SU-DHL-6 (cell line): ENCODE measurements at regions not wholly inside any gene's neighbourhood (a gene's known extent, or its start where the extent isn't known, plus 50 kb on each side); places are given as distances from the start of the nearest gene placed in this dataset.

ENCODE experiments used
- H2AFZ ChIP-seq: fragments of 200-600 bp; sonication (generic); 2 replicates; pipeline ENCODE4 v1.6.1; 2014; ENCODE audit warnings: low read depth, mild to moderate bottlenecking, moderate library complexity, mixed read lengths, antibody characterized with exemption, low read length; ENCODE audit not compliant: severe bottlenecking
- H3F3A ChIP-seq: fragments of 200-600 bp; shearing (Covaris generic); 2 replicates; pipeline ENCODE4 v1.6.0; 2016; ENCODE audit warnings: antibody characterized with exemption, mild to moderate bottlenecking; ENCODE audit not compliant: insufficient read depth
- H3K27ac ChIP-seq: fragments of 200-600 bp; sonication (generic); 2 replicates; pipeline ENCODE4 v1.5.1; 2016; ENCODE audit warnings: low read depth, mild to moderate bottlenecking, low read length, moderate library complexity, mixed read lengths
- H3K27me3 ChIP-seq: fragments of 200-600 bp; sonication (generic), shearing (Covaris generic); 2 replicates; pipeline ENCODE4 v1.6.0; 2014; ENCODE audit warnings: mild to moderate bottlenecking, low read length
- H3K36me3 ChIP-seq: fragments of 200-600 bp; sonication (generic); 2 replicates; pipeline ENCODE4 v1.6.1; 2014; ENCODE audit warnings: mild to moderate bottlenecking, low read length, mixed read lengths
- H3K4me2 ChIP-seq: fragments of 300-600, 200-600 bp; shearing (Covaris generic), sonication (generic); 2 replicates; pipeline ENCODE4 v1.6.0; 2014; ENCODE audit warnings: low read length, low read depth, mild to moderate bottlenecking; ENCODE audit not compliant: poor library complexity, severe bottlenecking
- H3K4me3 ChIP-seq: fragments of 200-600 bp; sonication (generic); 2 replicates; pipeline ENCODE4 v1.5.1; 2014; ENCODE audit warnings: antibody characterized with exemption, low read length, mild to moderate bottlenecking, mixed read lengths; ENCODE audit not compliant: insufficient read depth, poor library complexity, severe bottlenecking
- H3K79me2 ChIP-seq: fragments of 200-600 bp; sonication (generic); 2 replicates; pipeline ENCODE4 v1.6.1; 2014; ENCODE audit warnings: mild to moderate bottlenecking, low read length, moderate library complexity; ENCODE audit not compliant: insufficient read depth
- H3K9ac ChIP-seq: fragments of 200-600 bp; sonication (generic); 2 replicates; pipeline ENCODE4 v1.7.0; 2014; ENCODE audit warnings: mild to moderate bottlenecking, low read length
- H3K9me2 ChIP-seq: fragments of 200-600 bp; sonication (generic); replicated peaks from 2 replicates; pipeline ENCODE4 v1.6.1; 2014; ENCODE audit warnings: low read length; ENCODE audit not compliant: insufficient read depth
- H3K9me3 ChIP-seq: fragments of 200-600 bp; sonication (generic); 2 replicates; pipeline ENCODE4 v1.6.1; 2014; ENCODE audit warnings: low read length, mixed read lengths; ENCODE audit not compliant: insufficient read depth
- H4K20me1 ChIP-seq: fragments of 200-600 bp; sonication (generic); 2 replicates; pipeline ENCODE4 v1.6.1; 2014; ENCODE audit warnings: low read depth, mild to moderate bottlenecking, antibody characterized with exemption, low read length, moderate library complexity, mixed read lengths
- CTCF ChIP-seq: fragments of 200-600 bp; sonication (generic); IDR thresholded peaks from one replicate; pipeline ENCODE4 v1.5.1; 2017; ENCODE audit warnings: antibody characterized with exemption, mild to moderate bottlenecking, low read length, moderate library complexity; ENCODE audit not compliant: insufficient read depth, poor library complexity, severe bottlenecking
- EZH2phosphoT487 ChIP-seq: fragments of 200-600 bp; sonication (generic), shearing (Covaris generic); conservative IDR thresholded peaks from 2 replicates; pipeline ENCODE4 v1.6.1; 2018; ENCODE audit warnings: mild to moderate bottlenecking, antibody characterized with exemption, low read length, moderate library complexity, mixed read lengths

- no peaks in the 10 kb centered on the region for H3K9me3 ChIP-seq
- H3K9me2 ChIP-seq = no peaks in the 10 kb centered on the region
- no peak overlapping the region for H3K4me3 ChIP-seq
- H2AFZ ChIP-seq = no peak overlapping the region
- no peak for TF ChIP-seq EZH2phosphoT487
- TF ChIP-seq CTCF = no peak
- no peak overlapping the region for H3K4me2 ChIP-seq
- H4K20me1 ChIP-seq = no peaks in the 10 kb centered on the region
- no peak overlapping the region for H3K27ac ChIP-seq
- H3F3A ChIP-seq = no peaks in the 10 kb centered on the region
- H3K79me2 ChIP-seq = no peaks in the 10 kb centered on the region
- H3K27me3 ChIP-seq = no peaks in the 10 kb centered on the region
- no peak overlapping the region for H3K9ac ChIP-seq
- H3K36me3 ChIP-seq = no peaks in the 10 kb centered on the region
These were observed 81.8 kb upstream of the ELL2 start for GRCh38 chr5:96043446-96043845.

GRCh38 chr5:96037128-96037527, 75.5 kb upstream of the ELL2 start:
- Histone ChIP-seq H3K9me2 (no peaks in the 10 kb centered on the region), H3K9me3 (no peaks in the 10 kb centered on the region), H4K20me1 (no peaks in the 10 kb centered on the region), H3K4me2 (no peak overlapping the region), H3K9ac (no peak overlapping the region), H3K27me3 (no peaks in the 10 kb centered on the region), H3K4me3 (no peak overlapping the region), H3K79me2 (no peaks in the 10 kb centered on the region), H3F3A (no peaks in the 10 kb centered on the region), H2AFZ (no peak overlapping the region), H3K27ac (no peak overlapping the region), H3K36me3 (no peaks in the 10 kb centered on the region)
- TF ChIP-seq EZH2phosphoT487 (no peak), CTCF (no peak)

- Histone ChIP-seq H3K9ac (no peak overlapping the region), H3K4me3 (no peak overlapping the region), H2AFZ (no peak overlapping the region), H3K27ac (no peak overlapping the region), H3K27me3 (no peaks in the 10 kb centered on the region), H3F3A (no peaks in the 10 kb centered on the region), H4K20me1 (no peaks in the 10 kb centered on the region), H3K9me3 (no peaks in the 10 kb centered on the region), H3K79me2 (no peaks in the 10 kb centered on the region), H3K36me3 (no peaks in the 10 kb centered on the region), H3K4me2 (no peak overlapping the region), H3K9me2 (no peaks in the 10 kb centered on the region)
- TF ChIP-seq EZH2phosphoT487 (no peak), CTCF (no peak)
These were observed 74.7 kb upstream of the ELL2 start for GRCh38 chr5:96036301-96036700.

GRCh38 chr5:96035796-96036195, 74.1 kb upstream of the ELL2 start:
- TF ChIP-seq CTCF (no peak), EZH2phosphoT487 (no peak)
- H3K79me2 ChIP-seq = no peaks in the 10 kb centered on the region
- no peaks in the 10 kb centered on the region for H3K36me3 ChIP-seq
- no peak overlapping the region for H3K4me3 ChIP-seq
- no peak overlapping the region for H3K4me2 ChIP-seq
- no peaks in the 10 kb centered on the region for H3K9me2 ChIP-seq
- no peaks in the 10 kb centered on the region for H3K9me3 ChIP-seq
- no peaks in the 10 kb centered on the region for H4K20me1 ChIP-seq
- H3K27ac ChIP-seq = no peak overlapping the region
- H3K9ac ChIP-seq = no peak overlapping the region
- H3F3A ChIP-seq = no peaks in the 10 kb centered on the region
- no peaks in the 10 kb centered on the region for H3K27me3 ChIP-seq
- H2AFZ ChIP-seq = no peak overlapping the region
